Mammary epithelial cell (primary cell): ENCODE measurements at regions not wholly inside any gene's neighbourhood (a gene's known extent, or its start where the extent isn't known, plus 50 kb on each side); places are given as distances from the start of the nearest gene placed in this dataset.

Experiments used
- EZH2 ChIP-seq: IDR thresholded peaks from 2 replicates; pipeline ENCODE4 v1.6.1; 2012; ENCODE audit warnings: low read length, inconsistent platforms, borderline replicate concordance
- TF ChIP-seq, protein P1 (sequence below), 2 donors: IDR thresholded peaks in 1 of 2; conservative IDR thresholded peaks in 1 of 2; 2 replicates each; pipeline ENCODE4 v1.5.1; 2011 to 2012; ENCODE audit warnings: inconsistent platforms in 2 of 2, low read length in 2 of 2, mild to moderate bottlenecking in 2 of 2, control low read depth in 1 of 2, low read depth in 1 of 2; ENCODE audit not compliant: insufficient read depth in 1 of 2; ENCODE audit errors: extremely low read depth in 1 of 2

DNA sequence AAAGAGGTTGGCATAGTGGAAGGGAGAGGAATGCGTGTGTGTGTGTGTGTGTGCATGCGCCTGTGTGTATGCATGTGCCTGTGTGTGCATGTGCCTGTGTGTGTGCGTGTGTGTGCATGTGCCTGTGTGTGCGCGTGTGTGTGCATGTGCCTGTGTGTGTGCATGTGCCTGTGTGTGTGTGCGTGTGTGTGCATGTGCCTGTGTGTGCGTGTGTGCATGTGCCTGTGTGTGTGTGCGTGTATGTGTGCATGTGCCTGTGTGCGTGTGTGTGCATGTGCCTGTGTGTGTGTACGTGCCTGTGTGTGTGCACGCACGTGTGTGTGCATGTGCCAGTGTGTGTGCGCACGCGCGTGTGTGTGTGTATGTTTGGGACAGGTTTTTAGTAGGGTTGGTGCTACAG is 205.1 kb downstream of the MEMO1 start:
- TF ChIP-seq, protein P1, sequence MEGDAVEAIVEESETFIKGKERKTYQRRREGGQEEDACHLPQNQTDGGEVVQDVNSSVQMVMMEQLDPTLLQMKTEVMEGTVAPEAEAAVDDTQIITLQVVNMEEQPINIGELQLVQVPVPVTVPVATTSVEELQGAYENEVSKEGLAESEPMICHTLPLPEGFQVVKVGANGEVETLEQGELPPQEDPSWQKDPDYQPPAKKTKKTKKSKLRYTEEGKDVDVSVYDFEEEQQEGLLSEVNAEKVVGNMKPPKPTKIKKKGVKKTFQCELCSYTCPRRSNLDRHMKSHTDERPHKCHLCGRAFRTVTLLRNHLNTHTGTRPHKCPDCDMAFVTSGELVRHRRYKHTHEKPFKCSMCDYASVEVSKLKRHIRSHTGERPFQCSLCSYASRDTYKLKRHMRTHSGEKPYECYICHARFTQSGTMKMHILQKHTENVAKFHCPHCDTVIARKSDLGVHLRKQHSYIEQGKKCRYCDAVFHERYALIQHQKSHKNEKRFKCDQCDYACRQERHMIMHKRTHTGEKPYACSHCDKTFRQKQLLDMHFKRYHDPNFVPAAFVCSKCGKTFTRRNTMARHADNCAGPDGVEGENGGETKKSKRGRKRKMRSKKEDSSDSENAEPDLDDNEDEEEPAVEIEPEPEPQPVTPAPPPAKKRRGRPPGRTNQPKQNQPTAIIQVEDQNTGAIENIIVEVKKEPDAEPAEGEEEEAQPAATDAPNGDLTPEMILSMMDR (conservative IDR thresholded peaks at IDR 0.05 in 1 of 2, IDR thresholded peaks at IDR 0.05 in 1 of 2; ENCODE audit: extremely low read depth in 1 of 2, insufficient read depth in 1 of 2, low read depth in 1 of 2, low read length in 2 of 2), result no peak
- TF ChIP-seq EZH2, result no peak
